ENCODE measurements at regions not wholly inside any gene's neighbourhood (a gene's known extent, or its start where the extent isn't known, plus 50 kb on each side); places are given as distances from the start of the nearest gene placed in this dataset.

DNA sequence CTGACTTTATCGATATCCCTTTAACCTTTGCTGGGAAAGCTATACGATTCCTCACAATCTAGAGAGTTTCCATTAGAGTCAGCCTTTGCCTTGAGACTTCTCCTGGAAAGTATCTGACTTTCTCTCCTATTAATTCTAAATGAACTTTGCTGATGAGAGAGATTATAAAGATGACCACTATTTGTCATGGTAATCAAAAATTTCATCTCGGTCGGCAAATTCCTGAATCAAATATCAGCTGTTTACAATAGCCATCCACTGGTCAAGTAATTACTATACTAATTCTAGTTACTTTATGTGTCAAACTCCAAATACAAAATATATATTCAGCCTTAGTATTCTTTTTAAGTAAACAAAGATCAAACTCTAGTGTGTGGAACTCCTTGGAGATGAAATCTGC is 164.4 kb upstream of the ITGA1 start:
- no peaks in the 10 kb centered on the region for H3K79me2 ChIP-seq (ENCODE audit: control insufficient read depth, low read length)
- H3K27me3 ChIP-seq (ENCODE audit: control insufficient read depth, low read length), result no peaks in the 10 kb centered on the region
- H3K9me3 ChIP-seq (ENCODE audit: control insufficient read depth, insufficient read depth, low read length), result no peaks in the 10 kb centered on the region
- TF ChIP-seq, protein P1, sequence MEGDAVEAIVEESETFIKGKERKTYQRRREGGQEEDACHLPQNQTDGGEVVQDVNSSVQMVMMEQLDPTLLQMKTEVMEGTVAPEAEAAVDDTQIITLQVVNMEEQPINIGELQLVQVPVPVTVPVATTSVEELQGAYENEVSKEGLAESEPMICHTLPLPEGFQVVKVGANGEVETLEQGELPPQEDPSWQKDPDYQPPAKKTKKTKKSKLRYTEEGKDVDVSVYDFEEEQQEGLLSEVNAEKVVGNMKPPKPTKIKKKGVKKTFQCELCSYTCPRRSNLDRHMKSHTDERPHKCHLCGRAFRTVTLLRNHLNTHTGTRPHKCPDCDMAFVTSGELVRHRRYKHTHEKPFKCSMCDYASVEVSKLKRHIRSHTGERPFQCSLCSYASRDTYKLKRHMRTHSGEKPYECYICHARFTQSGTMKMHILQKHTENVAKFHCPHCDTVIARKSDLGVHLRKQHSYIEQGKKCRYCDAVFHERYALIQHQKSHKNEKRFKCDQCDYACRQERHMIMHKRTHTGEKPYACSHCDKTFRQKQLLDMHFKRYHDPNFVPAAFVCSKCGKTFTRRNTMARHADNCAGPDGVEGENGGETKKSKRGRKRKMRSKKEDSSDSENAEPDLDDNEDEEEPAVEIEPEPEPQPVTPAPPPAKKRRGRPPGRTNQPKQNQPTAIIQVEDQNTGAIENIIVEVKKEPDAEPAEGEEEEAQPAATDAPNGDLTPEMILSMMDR (IDR thresholded peaks at IDR 0.05; ENCODE audit: low read depth, low read length, poor library complexity, severe bottlenecking), result no peak
- no peak for TF ChIP-seq EZH2phosphoT487 (IDR thresholded peaks at IDR 0.05; ENCODE audit: borderline replicate concordance, low read length)
- no peaks in the 10 kb centered on the region for H3F3A ChIP-seq (ENCODE audit: control insufficient read depth, insufficient read depth)
- H3K4me3 ChIP-seq (ENCODE audit: low read length), result no peak overlapping the region
- H3K4me1 ChIP-seq (ENCODE audit: control insufficient read depth, low read length), result no peaks in the 10 kb centered on the region
- no peak overlapping the region for H3K27ac ChIP-seq (ENCODE audit: low read depth, low read length)
- H3K4me2 ChIP-seq (ENCODE audit: low read length), result no peak overlapping the region
- no peaks in the 10 kb centered on the region for H3K9me2 ChIP-seq (replicated peaks; ENCODE audit: control insufficient read depth, low read length)
- no peaks in the 10 kb centered on the region for H4K20me1 ChIP-seq (ENCODE audit: control insufficient read depth, insufficient read depth, low read depth, low read length)
- H3K36me3 ChIP-seq (ENCODE audit: control insufficient read depth, low read length), result no peaks in the 10 kb centered on the region

DNA sequence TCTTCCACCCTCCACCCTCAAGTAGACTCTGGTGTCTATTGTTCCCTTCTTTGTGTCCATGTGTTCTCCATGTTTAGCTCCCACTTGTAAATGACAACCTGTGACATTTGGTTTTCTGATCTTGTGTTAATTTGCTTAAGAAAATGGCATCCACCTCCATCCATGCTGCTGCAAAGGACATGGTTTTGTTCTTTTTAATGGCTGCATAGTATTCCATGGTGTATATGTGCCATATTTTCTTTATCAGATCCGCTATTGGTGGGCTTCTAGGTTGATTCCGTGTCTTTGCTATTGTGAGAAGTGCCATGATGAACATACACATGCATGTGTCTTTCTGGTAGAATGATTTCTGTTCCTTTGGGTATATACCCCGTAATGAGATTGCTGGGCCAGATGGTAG is 163.4 kb upstream of the ITGA1 start:
- Histone ChIP-seq H3K4me3 (ENCODE audit: low read length) (no peak overlapping the region), H3F3A (ENCODE audit: control insufficient read depth, insufficient read depth) (no peaks in the 10 kb centered on the region), H3K36me3 (ENCODE audit: control insufficient read depth, low read length) (no peaks in the 10 kb centered on the region), H3K4me1 (ENCODE audit: control insufficient read depth, low read length) (no peaks in the 10 kb centered on the region), H4K20me1 (ENCODE audit: control insufficient read depth, insufficient read depth, low read depth, low read length) (no peaks in the 10 kb centered on the region), H3K79me2 (ENCODE audit: control insufficient read depth, low read length) (no peaks in the 10 kb centered on the region), H3K9me3 (ENCODE audit: control insufficient read depth, insufficient read depth, low read length) (no peaks in the 10 kb centered on the region), H3K4me2 (ENCODE audit: low read length) (no peak overlapping the region), H3K27me3 (ENCODE audit: control insufficient read depth, low read length) (no peaks in the 10 kb centered on the region), H3K9me2 (replicated peaks; ENCODE audit: control insufficient read depth, low read length) (no peaks in the 10 kb centered on the region), H3K27ac (ENCODE audit: low read depth, low read length) (no peak overlapping the region)
- TF ChIP-seq, protein P1 (IDR thresholded peaks at IDR 0.05; ENCODE audit: low read depth, low read length, poor library complexity, severe bottlenecking), result no peak
- TF ChIP-seq EZH2phosphoT487 (IDR thresholded peaks at IDR 0.05; ENCODE audit: borderline replicate concordance, low read length), result no peak

DNA sequence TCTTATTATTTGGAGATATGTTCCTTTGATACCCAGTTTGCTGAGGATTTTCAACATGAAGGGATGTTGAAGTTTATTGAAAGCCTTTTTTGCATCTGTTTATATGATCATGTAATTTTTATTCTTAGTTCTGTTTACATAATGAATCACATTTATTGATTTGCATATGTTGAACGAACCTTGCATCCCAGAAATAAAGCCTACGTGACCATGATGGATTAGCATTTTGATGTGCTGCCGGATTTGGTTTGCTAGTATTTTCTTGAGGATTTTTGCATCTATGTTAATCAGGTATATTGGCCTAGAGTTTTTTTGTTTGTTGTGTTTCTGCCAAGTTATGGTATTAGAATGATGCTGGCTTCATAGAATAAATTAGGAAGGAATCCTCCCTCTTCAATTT is 161.4 kb upstream of the ITGA1 start:
- TF ChIP-seq EZH2phosphoT487 (IDR thresholded peaks at IDR 0.05; ENCODE audit: borderline replicate concordance, low read length), result no peak
- TF ChIP-seq, protein P1 (IDR thresholded peaks at IDR 0.05; ENCODE audit: low read depth, low read length, poor library complexity, severe bottlenecking), result no peak
- no peak overlapping the region for H3K4me3 ChIP-seq (ENCODE audit: low read length)
- no peaks in the 10 kb centered on the region for H3K79me2 ChIP-seq (ENCODE audit: control insufficient read depth, low read length)
- no peaks in the 10 kb centered on the region for H3K27me3 ChIP-seq (ENCODE audit: control insufficient read depth, low read length)
- no peaks in the 10 kb centered on the region for H3F3A ChIP-seq (ENCODE audit: control insufficient read depth, insufficient read depth)
- no peaks in the 10 kb centered on the region for H3K36me3 ChIP-seq (ENCODE audit: control insufficient read depth, low read length)
- no peak overlapping the region for H3K27ac ChIP-seq (ENCODE audit: low read depth, low read length)
- no peaks in the 10 kb centered on the region for H3K4me1 ChIP-seq (ENCODE audit: control insufficient read depth, low read length)
- H3K9me3 ChIP-seq (ENCODE audit: control insufficient read depth, insufficient read depth, low read length), result no peaks in the 10 kb centered on the region
- no peaks in the 10 kb centered on the region for H4K20me1 ChIP-seq (ENCODE audit: control insufficient read depth, insufficient read depth, low read depth, low read length)
- H3K9me2 ChIP-seq (replicated peaks; ENCODE audit: control insufficient read depth, low read length), result no peaks in the 10 kb centered on the region
- no peak overlapping the region for H3K4me2 ChIP-seq (ENCODE audit: low read length)

DNA sequence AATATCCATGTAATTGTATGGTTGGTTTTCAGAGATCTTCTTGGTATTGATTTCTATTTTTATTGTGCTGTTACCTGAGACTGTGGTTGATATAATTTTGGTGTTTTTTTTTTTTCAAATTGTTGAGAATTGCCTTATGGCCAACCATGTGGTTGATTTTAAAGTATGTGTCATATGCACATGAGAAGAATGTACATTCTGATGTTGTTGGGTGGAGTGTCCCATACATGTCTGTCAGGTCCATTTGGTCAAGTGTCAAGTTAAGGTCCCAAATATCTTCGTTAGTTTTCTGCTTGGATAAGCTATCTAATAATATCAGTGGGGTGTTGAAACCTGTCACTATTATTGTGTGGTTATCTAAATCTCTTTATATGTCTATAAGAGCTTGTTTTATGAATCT is 160.0 kb upstream of the ITGA1 start:
- H3K27me3 ChIP-seq (ENCODE audit: control insufficient read depth, low read length), result no peaks in the 10 kb centered on the region
- H3K4me2 ChIP-seq (ENCODE audit: low read length), result no peak overlapping the region
- H3K4me1 ChIP-seq (ENCODE audit: control insufficient read depth, low read length), result no peaks in the 10 kb centered on the region
- no peaks in the 10 kb centered on the region for H3F3A ChIP-seq (ENCODE audit: control insufficient read depth, insufficient read depth)
- H4K20me1 ChIP-seq (ENCODE audit: control insufficient read depth, insufficient read depth, low read depth, low read length), result no peaks in the 10 kb centered on the region
- H3K36me3 ChIP-seq (ENCODE audit: control insufficient read depth, low read length), result no peaks in the 10 kb centered on the region
- H3K9me3 ChIP-seq (ENCODE audit: control insufficient read depth, insufficient read depth, low read length), result no peaks in the 10 kb centered on the region
- H3K4me3 ChIP-seq (ENCODE audit: low read length), result no peak overlapping the region
- H3K27ac ChIP-seq (ENCODE audit: low read depth, low read length), result no peak overlapping the region
- no peaks in the 10 kb centered on the region for H3K79me2 ChIP-seq (ENCODE audit: control insufficient read depth, low read length)
- no peak for TF ChIP-seq EZH2phosphoT487 (IDR thresholded peaks at IDR 0.05; ENCODE audit: borderline replicate concordance, low read length)
- TF ChIP-seq, protein P1 (IDR thresholded peaks at IDR 0.05; ENCODE audit: low read depth, low read length, poor library complexity, severe bottlenecking), result no peak
- no peaks in the 10 kb centered on the region for H3K9me2 ChIP-seq (replicated peaks; ENCODE audit: control insufficient read depth, low read length)

All from DOHH2 (cell line).